ENCODE measurements at regions not wholly inside any gene's neighbourhood (a gene's known extent, or its start where the extent isn't known, plus 50 kb on each side); places are given as distances from the start of the nearest gene placed in this dataset.

DNA sequence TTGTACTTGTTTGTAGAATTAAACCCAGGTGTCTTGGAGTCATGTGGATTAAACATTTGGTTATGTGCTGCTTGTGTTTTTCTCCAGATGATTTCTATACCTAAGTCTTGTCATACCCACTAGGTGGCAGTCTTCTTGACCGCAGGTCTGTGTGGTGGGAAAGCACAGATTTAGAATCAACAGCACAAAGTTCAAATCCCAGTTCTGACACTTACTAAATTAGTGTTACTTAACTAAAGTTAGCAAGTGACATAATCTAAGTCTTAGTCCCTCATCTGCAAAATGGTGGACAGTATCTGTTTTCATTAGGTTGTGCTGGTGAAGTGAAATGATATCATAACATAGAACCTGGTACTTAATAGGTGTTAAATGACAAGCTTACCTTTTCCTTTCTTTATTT, 151.0 kb upstream of the ARHGAP5 start:
- no peaks in the 10 kb centered on the region for H3K27me3 ChIP-seq (ENCODE audit: low read depth)
- TF ChIP-seq, protein P1, sequence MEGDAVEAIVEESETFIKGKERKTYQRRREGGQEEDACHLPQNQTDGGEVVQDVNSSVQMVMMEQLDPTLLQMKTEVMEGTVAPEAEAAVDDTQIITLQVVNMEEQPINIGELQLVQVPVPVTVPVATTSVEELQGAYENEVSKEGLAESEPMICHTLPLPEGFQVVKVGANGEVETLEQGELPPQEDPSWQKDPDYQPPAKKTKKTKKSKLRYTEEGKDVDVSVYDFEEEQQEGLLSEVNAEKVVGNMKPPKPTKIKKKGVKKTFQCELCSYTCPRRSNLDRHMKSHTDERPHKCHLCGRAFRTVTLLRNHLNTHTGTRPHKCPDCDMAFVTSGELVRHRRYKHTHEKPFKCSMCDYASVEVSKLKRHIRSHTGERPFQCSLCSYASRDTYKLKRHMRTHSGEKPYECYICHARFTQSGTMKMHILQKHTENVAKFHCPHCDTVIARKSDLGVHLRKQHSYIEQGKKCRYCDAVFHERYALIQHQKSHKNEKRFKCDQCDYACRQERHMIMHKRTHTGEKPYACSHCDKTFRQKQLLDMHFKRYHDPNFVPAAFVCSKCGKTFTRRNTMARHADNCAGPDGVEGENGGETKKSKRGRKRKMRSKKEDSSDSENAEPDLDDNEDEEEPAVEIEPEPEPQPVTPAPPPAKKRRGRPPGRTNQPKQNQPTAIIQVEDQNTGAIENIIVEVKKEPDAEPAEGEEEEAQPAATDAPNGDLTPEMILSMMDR (IDR thresholded peaks at IDR 0.05; ENCODE audit: borderline replicate concordance), result peak; percentile 57
- no peaks in the 10 kb centered on the region for H3K9me3 ChIP-seq (replicated peaks)
- no peak overlapping the region for H3K4me3 ChIP-seq
- no peaks in the 10 kb centered on the region for H3K36me3 ChIP-seq
- no peak for DNase-seq
- peak overlapping the region; percentile 89 for H3K27ac ChIP-seq (replicated peaks)
- H3K4me1 ChIP-seq, result peaks cover 46% of the 10 kb centered on the region
- intact Hi-C loops (cut with micrococcal nuclease), result no loop called here

DNA sequence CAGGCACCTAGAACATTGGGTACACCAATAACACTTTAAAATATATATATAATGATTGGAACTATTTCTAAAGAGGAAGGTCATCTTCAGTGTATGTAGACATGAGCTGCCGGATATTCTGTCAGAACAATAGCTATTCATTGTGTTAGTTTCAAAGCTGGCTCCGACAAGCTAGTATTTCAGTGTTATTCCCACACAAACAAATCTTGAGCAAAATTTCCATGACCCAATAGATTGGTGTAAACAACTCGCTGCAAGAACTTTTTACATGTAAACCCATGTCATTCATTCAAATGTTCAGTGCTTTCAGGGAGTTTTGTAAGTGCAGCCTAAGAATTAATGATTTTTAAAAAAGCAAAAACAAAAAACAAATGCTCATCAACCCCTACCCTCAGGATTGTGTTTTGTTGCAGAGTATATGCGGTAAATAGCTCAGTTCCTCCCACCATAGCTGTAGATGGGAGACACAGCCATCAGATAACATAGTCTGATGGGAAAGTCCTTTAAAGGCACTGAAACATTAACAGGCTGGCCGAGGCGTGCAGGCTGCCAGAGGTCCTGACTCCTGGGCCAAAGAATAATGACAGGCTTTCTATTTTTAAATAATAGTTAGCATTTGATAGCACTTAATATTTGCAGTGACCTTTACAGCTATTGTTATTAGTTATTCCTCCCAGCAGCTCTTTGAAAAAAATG, 150.3 kb upstream of the ARHGAP5 start:
- peak; percentile 43 for DNase-seq

DNA sequence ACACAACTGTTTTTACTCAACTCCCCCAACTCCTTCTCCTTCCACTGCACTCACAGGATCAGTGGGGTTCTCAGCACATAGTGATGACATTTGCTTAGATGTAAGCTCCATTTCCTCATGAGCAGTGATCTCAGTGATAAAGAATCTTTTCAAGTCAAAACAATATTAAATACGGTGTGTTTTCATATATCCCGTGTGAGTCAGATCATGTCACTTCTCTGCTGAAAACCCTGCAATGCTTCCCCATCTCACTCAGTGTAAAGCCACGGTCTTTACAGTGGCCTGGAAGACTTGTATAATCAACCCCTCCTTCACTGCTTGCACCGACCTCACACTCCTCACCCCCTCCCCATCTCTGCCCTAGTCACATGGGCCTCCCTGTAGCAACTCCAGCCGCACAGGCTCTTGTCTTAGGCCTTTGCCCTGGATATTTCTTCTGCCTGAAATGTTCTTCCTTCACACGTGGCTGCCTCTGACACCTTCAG, 149.7 kb upstream of the ARHGAP5 start:
- peak overlapping the region; percentile 89 for H3K27ac ChIP-seq (replicated peaks)
- intact Hi-C loops (cut with micrococcal nuclease), result no loop called here
- TF ChIP-seq, protein P1 (IDR thresholded peaks at IDR 0.05; ENCODE audit: borderline replicate concordance), result no peak

More for the DNA sequence above, 150.3 kb upstream of the ARHGAP5 start:
- intact Hi-C loops (cut with micrococcal nuclease), result no loop called here
- H3K4me3 ChIP-seq, result peak overlapping the region; percentile 3
- TF ChIP-seq, protein P1 (IDR thresholded peaks at IDR 0.05; ENCODE audit: borderline replicate concordance), result no peak
- peak overlapping the region; percentile 89 for H3K27ac ChIP-seq (replicated peaks)
- H3K4me1 ChIP-seq, result peaks cover 46% of the 10 kb centered on the region
- no peaks in the 10 kb centered on the region for H3K9me3 ChIP-seq (replicated peaks)
- no peaks in the 10 kb centered on the region for H3K27me3 ChIP-seq (ENCODE audit: low read depth)
- H3K36me3 ChIP-seq, result no peaks in the 10 kb centered on the region

DNA sequence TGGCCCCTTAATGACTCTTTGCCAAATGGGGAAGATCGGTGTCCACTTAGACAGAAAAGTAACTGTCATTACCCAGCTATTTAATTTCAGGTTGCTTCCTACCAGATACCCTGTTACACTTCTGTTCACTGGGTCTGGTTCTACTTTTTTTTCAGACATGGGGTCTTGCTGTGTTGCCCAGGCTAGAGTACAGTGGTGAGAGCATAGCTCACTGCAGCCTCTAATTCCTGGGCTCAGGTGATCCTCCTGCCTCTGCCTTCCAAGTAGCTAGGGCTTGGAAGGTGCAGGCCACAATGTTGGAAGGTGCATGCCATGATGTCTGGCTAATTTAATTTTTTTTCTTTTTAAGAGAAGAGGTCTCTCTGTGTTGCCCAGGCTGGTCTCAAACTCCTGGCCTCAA, 147.0 kb upstream of the ARHGAP5 start:
- intact Hi-C loops (cut with micrococcal nuclease), result loop anchor here (10.0 kb wide), 1 partner anchor 325 kb away; no protein-coding TSS in a partner anchor
- TF ChIP-seq, protein P1 (IDR thresholded peaks at IDR 0.05; ENCODE audit: borderline replicate concordance), result no peak
- H3K4me3 ChIP-seq, result no peak overlapping the region
- no peaks in the 10 kb centered on the region for H3K9me3 ChIP-seq (replicated peaks)
- H3K36me3 ChIP-seq, result no peaks in the 10 kb centered on the region
- H3K4me1 ChIP-seq, result peaks cover 62% of the 10 kb centered on the region
- no peaks in the 10 kb centered on the region for H3K27me3 ChIP-seq (ENCODE audit: low read depth)
- no peak for DNase-seq
- H3K27ac ChIP-seq (replicated peaks), result peak overlapping the region; percentile 20

More for the DNA sequence above, 149.7 kb upstream of the ARHGAP5 start:
- no peaks in the 10 kb centered on the region for H3K36me3 ChIP-seq
- peak overlapping the region; percentile 3 for H3K4me3 ChIP-seq
- DNase-seq, result peak; percentile 35
- no peaks in the 10 kb centered on the region for H3K27me3 ChIP-seq (ENCODE audit: low read depth)
- peaks cover 46% of the 10 kb centered on the region for H3K4me1 ChIP-seq
- no peaks in the 10 kb centered on the region for H3K9me3 ChIP-seq (replicated peaks)

DNA sequence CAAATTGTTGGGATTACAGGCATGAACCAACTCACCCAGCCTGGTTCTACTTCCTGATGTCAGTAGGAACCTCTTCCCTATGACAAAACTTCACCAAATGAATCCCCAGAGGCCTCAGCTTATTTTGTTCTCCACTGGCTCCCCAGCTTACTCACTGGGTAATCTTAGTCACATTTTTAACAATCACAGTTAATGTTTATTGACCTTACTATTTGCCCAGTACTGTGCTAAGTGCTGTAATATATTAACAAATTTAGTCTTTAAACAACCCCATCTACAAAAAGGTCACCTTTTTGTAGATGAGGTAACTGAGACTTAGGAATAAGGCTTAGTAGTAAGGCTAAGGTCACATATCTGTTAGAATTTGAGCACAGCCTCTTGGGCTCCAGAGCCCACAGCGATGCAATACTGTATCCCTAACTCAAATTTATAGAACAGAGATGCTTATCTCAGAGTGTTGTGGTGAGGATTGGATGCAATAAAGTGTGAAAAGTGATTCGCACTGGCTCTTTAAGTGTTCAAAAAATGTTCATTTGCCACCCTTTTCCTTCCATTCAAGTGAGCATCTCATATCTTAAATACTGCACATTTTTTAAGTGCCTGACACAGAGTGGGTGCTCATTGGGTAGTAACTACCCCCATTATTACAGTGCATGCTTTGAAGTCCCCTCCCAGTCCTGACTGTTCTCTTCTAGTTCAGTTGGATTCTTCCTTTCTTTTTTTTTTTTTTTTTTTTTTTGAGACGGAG, 146.4 kb upstream of the ARHGAP5 start:
- Histone ChIP-seq H3K27ac (replicated peaks) (peak overlapping the region; percentile 20), H3K4me3 (no peak overlapping the region), H3K27me3 (ENCODE audit: low read depth) (no peaks in the 10 kb centered on the region), H3K4me1 (peaks cover 63% of the 10 kb centered on the region), H3K9me3 (replicated peaks) (no peaks in the 10 kb centered on the region), H3K36me3 (no peaks in the 10 kb centered on the region)
- intact Hi-C loops (cut with micrococcal nuclease), result loop anchor here (10.0 kb wide), 1 partner anchor 324 kb away; no protein-coding TSS in a partner anchor
- TF ChIP-seq, protein P1 (IDR thresholded peaks at IDR 0.05; ENCODE audit: borderline replicate concordance), result no peak
- DNase-seq, result no peak

All from left ventricle myocardium inferior (tissue), 1 donor.